Neural crest cell (in vitro differentiated cells): ENCODE measurements at regions not wholly inside any gene's neighbourhood (a gene's known extent, or its start where the extent isn't known, plus 50 kb on each side); places are given as distances from the start of the nearest gene placed in this dataset.

Source experiments
- DNase-seq: peaks from one replicate; pipeline ENCODE4 v3.0.0; 2021; ENCODE audit warnings: low read depth, mixed read lengths, low spot score
- H3K27ac Mint-ChIP-seq: one replicate; pipeline ENCODE4 v1.8.0; 2021; ENCODE audit warnings: mild to moderate bottlenecking, mixed read lengths; ENCODE audit not compliant: unreplicated experiment
- H3K27me3 Mint-ChIP-seq: 2 replicates; pipeline ENCODE4 v1.8.0; 2021; ENCODE audit warnings: low read depth, mild to moderate bottlenecking, mixed read lengths
- H3K36me3 Mint-ChIP-seq: 2 replicates; pipeline ENCODE4 v1.8.0; 2021; ENCODE audit warnings: low read depth, mild to moderate bottlenecking, mixed read lengths
- H3K4me1 Mint-ChIP-seq: 2 replicates; pipeline ENCODE4 v1.8.0; 2021; ENCODE audit warnings: mixed read lengths
- H3K4me3 Mint-ChIP-seq: one replicate; pipeline ENCODE4 v1.8.0; 2021; ENCODE audit warnings: mild to moderate bottlenecking, mixed read lengths
- H3K9me3 Mint-ChIP-seq: 2 replicates; pipeline ENCODE4 v1.8.0; 2021; ENCODE audit warnings: mixed read lengths
- CTCF ChIP-seq: fragments of 200-600 bp; sonication (generic); conservative IDR thresholded peaks from 2 replicates; pipeline ENCODE4 v1.5.0; 2021; ENCODE audit warnings: antibody characterized with exemption, mild to moderate bottlenecking

- H3K4me1 Mint-ChIP-seq: no peaks in the 10 kb centered on the region
Measured at GRCh38 chr19:31670931-31671330, 321.7 kb upstream of the TSHZ3 start.

GRCh38 chr19:31671411-31672035 is 322.3 kb upstream of the TSHZ3 start:
- no peaks in the 10 kb centered on the region for H3K36me3 Mint-ChIP-seq
- H3K4me1 Mint-ChIP-seq: no peaks in the 10 kb centered on the region
- DNase-seq: no peak
- H3K4me3 Mint-ChIP-seq: no peak overlapping the region
- peaks cover 18% of the 10 kb centered on the region for H3K27me3 Mint-ChIP-seq
- no peak overlapping the region for H3K27ac Mint-ChIP-seq
- H3K9me3 Mint-ChIP-seq: no peaks in the 10 kb centered on the region
- TF ChIP-seq CTCF: no peak

More at GRCh38 chr19:31670931-31671330, 321.7 kb upstream of the TSHZ3 start:
- H3K36me3 Mint-ChIP-seq: no peaks in the 10 kb centered on the region
- no peak overlapping the region for H3K27ac Mint-ChIP-seq
- no peak overlapping the region for H3K4me3 Mint-ChIP-seq
- TF ChIP-seq CTCF: no peak
- peaks cover 18% of the 10 kb centered on the region for H3K27me3 Mint-ChIP-seq
- no peaks in the 10 kb centered on the region for H3K9me3 Mint-ChIP-seq
- no peak for DNase-seq

- TF ChIP-seq CTCF: no peak
- H3K36me3 Mint-ChIP-seq: no peaks in the 10 kb centered on the region
- H3K9me3 Mint-ChIP-seq: no peaks in the 10 kb centered on the region
- DNase-seq: no peak
- no peaks in the 10 kb centered on the region for H3K4me1 Mint-ChIP-seq
- peaks cover 29% of the 10 kb centered on the region for H3K27me3 Mint-ChIP-seq
- H3K27ac Mint-ChIP-seq: no peak overlapping the region
- H3K4me3 Mint-ChIP-seq: no peak overlapping the region
Measured at GRCh38 chr19:31674503-31675192, 325.4 kb upstream of the TSHZ3 start.

GRCh38 chr19:31675193-31675913 is 326.1 kb upstream of the TSHZ3 start:
- no peak overlapping the region for H3K27ac Mint-ChIP-seq
- H3K9me3 Mint-ChIP-seq: no peaks in the 10 kb centered on the region

More at GRCh38 chr19:31675193-31675913, 326.1 kb upstream of the TSHZ3 start:
- no peaks in the 10 kb centered on the region for H3K4me1 Mint-ChIP-seq
- DNase-seq: no peak
- peaks cover 29% of the 10 kb centered on the region for H3K27me3 Mint-ChIP-seq
- no peak overlapping the region for H3K4me3 Mint-ChIP-seq
- H3K36me3 Mint-ChIP-seq: no peaks in the 10 kb centered on the region
- TF ChIP-seq CTCF: no peak
